H9 (cell line): ENCODE measurements at regions not wholly inside any gene's neighbourhood (a gene's known extent, or its start where the extent isn't known, plus 50 kb on each side); places are given as distances from the start of the nearest gene placed in this dataset.

Experiments
- DNase-seq: peaks from one replicate; pipeline ENCODE4 v3.0.0-alpha.2; 2017
- H2AFZ ChIP-seq: one replicate; pipeline ENCODE4 v1.6.1; 2013; ENCODE audit warnings: mild to moderate bottlenecking, low read length, control low read depth, moderate library complexity
- H2AK5ac ChIP-seq: 2 replicates; pipeline ENCODE4 v1.6.1; 2013; ENCODE audit warnings: low read length, control low read depth, mixed read lengths; ENCODE audit not compliant: insufficient read length
- H2BK120ac ChIP-seq: one replicate; pipeline ENCODE4 v1.6.1; 2013; ENCODE audit warnings: low read depth, mild to moderate bottlenecking, low read length, control low read depth, inconsistent platforms; ENCODE audit not compliant: poor library complexity, severe bottlenecking
- H2BK12ac ChIP-seq: 2 replicates; pipeline ENCODE4 v1.6.1; 2013; ENCODE audit warnings: low read length, control low read depth, mixed read lengths, low read depth; ENCODE audit not compliant: insufficient read length
- H2BK15ac ChIP-seq: 2 replicates; pipeline ENCODE4 v1.6.1; 2013; ENCODE audit warnings: low read depth, low read length, control low read depth
- H2BK20ac ChIP-seq: one replicate; pipeline ENCODE4 v1.6.1; 2013; ENCODE audit warnings: low read depth, mild to moderate bottlenecking, low read length, control low read depth, inconsistent platforms; ENCODE audit not compliant: poor library complexity, severe bottlenecking
- H2BK5ac ChIP-seq: 2 replicates; pipeline ENCODE4 v1.6.1; 2013; ENCODE audit warnings: low read length, control low read depth, mixed read lengths; ENCODE audit not compliant: insufficient read length
- H3K14ac ChIP-seq: 2 replicates; pipeline ENCODE4 v1.6.1; 2013; ENCODE audit warnings: low read length, control low read depth; ENCODE audit not compliant: insufficient read depth
- H3K18ac ChIP-seq: 2 replicates; pipeline ENCODE4 v1.6.1; 2013; ENCODE audit warnings: low read depth, mild to moderate bottlenecking, mixed read lengths, low read length, control low read depth; ENCODE audit not compliant: insufficient read length
- H3K23ac ChIP-seq: 2 replicates; pipeline ENCODE4 v1.6.1; 2013; ENCODE audit warnings: low read length, control low read depth, mixed read lengths, low read depth; ENCODE audit not compliant: insufficient read length
- H3K23me2 ChIP-seq: 2 replicates; pipeline ENCODE4 v1.6.1; 2013; ENCODE audit warnings: low read depth, mild to moderate bottlenecking, mixed read lengths, low read length, control low read depth; ENCODE audit not compliant: insufficient read length, poor library complexity, severe bottlenecking
- H3K27ac ChIP-seq: 2 replicates; pipeline ENCODE4 v1.5.1; 2013; ENCODE audit warnings: low read length, control low read depth, mixed read lengths, low read depth; ENCODE audit not compliant: insufficient read length
- H3K27me3 ChIP-seq: 2 replicates; pipeline ENCODE4 v1.6.1; 2013; ENCODE audit warnings: low read length, control low read depth, inconsistent platforms; ENCODE audit not compliant: insufficient read depth
- H3K4ac ChIP-seq: 2 replicates; pipeline ENCODE4 v1.6.1; 2013; ENCODE audit warnings: low read depth, mild to moderate bottlenecking, control low read depth, inconsistent platforms, low read length, moderate library complexity
- H3K4me1 ChIP-seq: 2 replicates; pipeline ENCODE4 v1.6.1; 2013; ENCODE audit warnings: low read length, control low read depth, inconsistent platforms; ENCODE audit not compliant: insufficient read depth
- H3K4me2 ChIP-seq: 2 replicates; pipeline ENCODE4 v1.6.1; 2013; ENCODE audit warnings: low read length, control low read depth, mixed read lengths; ENCODE audit not compliant: insufficient read length, insufficient read depth
- H3K56ac ChIP-seq: 2 replicates; pipeline ENCODE4 v1.6.1; 2013; ENCODE audit warnings: low read depth, mild to moderate bottlenecking, mixed read lengths, low read length, control low read depth; ENCODE audit not compliant: insufficient read length
- H3K79me1 ChIP-seq: 2 replicates; pipeline ENCODE4 v1.6.1; 2013; ENCODE audit warnings: low read depth, mild to moderate bottlenecking, moderate library complexity, low read length, control low read depth, inconsistent platforms; ENCODE audit not compliant: insufficient read depth, poor library complexity, severe bottlenecking
- H3K79me2 ChIP-seq: 2 replicates; pipeline ENCODE4 v1.6.1; 2013; ENCODE audit warnings: low read length, control low read depth, inconsistent platforms; ENCODE audit not compliant: insufficient read depth
- H3K9ac ChIP-seq: 2 replicates; pipeline ENCODE4 v1.6.1; 2013; ENCODE audit warnings: low read length, control low read depth, mixed read lengths; ENCODE audit not compliant: insufficient read length; ENCODE audit errors: extremely low read depth
- H3K9me3 ChIP-seq: one replicate; pipeline ENCODE4 v1.6.1; 2013; ENCODE audit warnings: low read depth, low read length, inconsistent platforms; ENCODE audit not compliant: control insufficient read depth
- H3T11ph ChIP-seq: one replicate; pipeline ENCODE4 v1.6.1; 2013; ENCODE audit warnings: mild to moderate bottlenecking, low read length, control low read depth, inconsistent platforms
- H4K20me1 ChIP-seq: one replicate; pipeline ENCODE4 v1.6.1; 2013; ENCODE audit not compliant: control insufficient read depth, insufficient read length, insufficient read depth
- H4K5ac ChIP-seq: 2 replicates; pipeline ENCODE4 v1.6.1; 2013; ENCODE audit warnings: low read depth, mild to moderate bottlenecking, mixed read lengths, low read length, control low read depth; ENCODE audit not compliant: insufficient read length
- H4K8ac ChIP-seq: replicated peaks from 2 replicates; pipeline ENCODE4 v1.6.1; 2013; ENCODE audit warnings: low read length, control low read depth, mixed read lengths, low read depth; ENCODE audit not compliant: insufficient read length
- H4K91ac ChIP-seq: 2 replicates; pipeline ENCODE4 v1.6.1; 2013; ENCODE audit warnings: low read depth, mild to moderate bottlenecking, moderate library complexity, mixed read lengths, low read length, control low read depth; ENCODE audit not compliant: insufficient read length
- H3K27ac Mint-ChIP-seq, 3 experiments: 2 replicates in 2 of 3; 3 replicates in 1 of 3; pipeline ENCODE4 v1.8.0; 2020 to 2021; ENCODE audit warnings: mixed read lengths in 3 of 3, mild to moderate bottlenecking in 1 of 3, moderate library complexity in 1 of 3
- H3K27me3 Mint-ChIP-seq: 2 replicates; pipeline ENCODE4 v1.8.0; 2021; ENCODE audit warnings: low read depth, mild to moderate bottlenecking, moderate library complexity, mixed read lengths
- H3K36me3 Mint-ChIP-seq, 3 experiments: 2 replicates in 2 of 3; 3 replicates in 1 of 3; pipeline ENCODE4 v1.8.0; 2020 to 2021; ENCODE audit warnings: low read depth in 3 of 3, mixed read lengths in 3 of 3; ENCODE audit not compliant: insufficient read depth in 1 of 3
- H3K4me1 Mint-ChIP-seq, 2 experiments: 2 replicates each; pipeline ENCODE4 v1.8.0; 2020; ENCODE audit warnings: mixed read lengths in 2 of 2
- H3K4me3 Mint-ChIP-seq, 2 experiments: 2 replicates in 1 of 2; 3 replicates in 1 of 2; pipeline ENCODE4 v1.8.0; 2020 to 2021; ENCODE audit warnings: mild to moderate bottlenecking in 2 of 2, mixed read lengths in 2 of 2, moderate library complexity in 1 of 2
- H3K9me3 Mint-ChIP-seq, 2 experiments: 2 replicates in 1 of 2; 3 replicates in 1 of 2; pipeline ENCODE4 v1.8.0; 2020; ENCODE audit warnings: mild to moderate bottlenecking in 2 of 2, mixed read lengths in 2 of 2, moderate library complexity in 1 of 2
- WGBS: extraction: QIAGEN DNeasy Blood & Tissue Kit; methylation state at CpG from one replicate; pipeline ENCODE4 v1.1.7; 2013; ENCODE audit warnings: missing lambda C conversion rate, low lambda C conversion rate, mixed read lengths; ENCODE audit not compliant: insufficient read length; ENCODE audit errors: extremely low coverage; 5-methylcytosine and 5-hydroxymethylcytosine counted together
- TF ChIP-seq, protein P1 (sequence below): fragments of 200-600 bp; sonication (generic); conservative IDR thresholded peaks from 3 replicates; pipeline ENCODE4 v1.8.0; 2021; ENCODE audit warnings: antibody characterized with exemption, mild to moderate bottlenecking

DNA sequence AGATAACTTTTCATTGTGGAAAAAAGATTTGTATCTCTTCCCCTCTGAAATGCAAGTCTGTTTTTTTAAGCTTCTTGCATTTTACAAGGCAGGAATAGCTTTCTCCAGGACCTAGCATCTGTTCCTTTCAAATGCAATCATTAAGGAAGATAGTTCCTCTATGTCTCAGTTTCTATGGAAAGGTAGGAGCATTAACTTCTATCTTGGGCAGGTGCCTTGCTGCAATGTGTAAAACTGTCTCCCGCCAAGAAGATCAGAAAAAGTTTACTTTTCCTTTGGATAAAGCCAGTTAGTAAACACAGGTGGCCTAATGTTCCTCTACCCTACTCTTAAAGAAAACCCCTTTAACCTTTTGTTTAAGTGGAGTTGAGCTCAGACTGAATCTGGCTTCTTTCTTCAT is 560.6 kb upstream of the CYLC2 start:
- peaks cover 4% of the 10 kb centered on the region; the same call in 1 of the 2 replicates for H3K27me3 ChIP-seq
- H3T11ph ChIP-seq, result no peak overlapping the region
- no peaks in the 10 kb centered on the region for H4K20me1 ChIP-seq
- no peak overlapping the region for H2AFZ ChIP-seq
- H3K14ac ChIP-seq, result no peak overlapping the region
- H3K9ac ChIP-seq, result no peak overlapping the region
- H3K79me2 ChIP-seq, result no peaks in the 10 kb centered on the region
- no peak overlapping the region for H3K18ac ChIP-seq
- no peak overlapping the region for H3K4ac ChIP-seq
- Mint-ChIP-seq H3K27me3 (peaks cover 24% of the 10 kb centered on the region), H3K36me3 (no peaks in the 10 kb centered on the region), H3K4me3 (no peak overlapping the region), H3K9me3 (no peaks in the 10 kb centered on the region), H3K4me1 (peaks cover 19% of the 10 kb centered on the region in 2 experiments), H3K27ac (no peak overlapping the region)
- H3K23ac ChIP-seq, result no peak overlapping the region
- no peak overlapping the region for H4K5ac ChIP-seq
- no peak overlapping the region for H2BK12ac ChIP-seq
- no peak for DNase-seq
- no peak overlapping the region for H2BK120ac ChIP-seq
- H3K56ac ChIP-seq, result no peak overlapping the region
- no peak overlapping the region for H4K91ac ChIP-seq
- H2BK20ac ChIP-seq, result no peak overlapping the region
- no peak overlapping the region for H3K4me2 ChIP-seq
- peaks cover 3% of the 10 kb centered on the region for H3K4me1 ChIP-seq
- no peaks in the 10 kb centered on the region for H3K9me3 ChIP-seq
- TF ChIP-seq, protein P1, sequence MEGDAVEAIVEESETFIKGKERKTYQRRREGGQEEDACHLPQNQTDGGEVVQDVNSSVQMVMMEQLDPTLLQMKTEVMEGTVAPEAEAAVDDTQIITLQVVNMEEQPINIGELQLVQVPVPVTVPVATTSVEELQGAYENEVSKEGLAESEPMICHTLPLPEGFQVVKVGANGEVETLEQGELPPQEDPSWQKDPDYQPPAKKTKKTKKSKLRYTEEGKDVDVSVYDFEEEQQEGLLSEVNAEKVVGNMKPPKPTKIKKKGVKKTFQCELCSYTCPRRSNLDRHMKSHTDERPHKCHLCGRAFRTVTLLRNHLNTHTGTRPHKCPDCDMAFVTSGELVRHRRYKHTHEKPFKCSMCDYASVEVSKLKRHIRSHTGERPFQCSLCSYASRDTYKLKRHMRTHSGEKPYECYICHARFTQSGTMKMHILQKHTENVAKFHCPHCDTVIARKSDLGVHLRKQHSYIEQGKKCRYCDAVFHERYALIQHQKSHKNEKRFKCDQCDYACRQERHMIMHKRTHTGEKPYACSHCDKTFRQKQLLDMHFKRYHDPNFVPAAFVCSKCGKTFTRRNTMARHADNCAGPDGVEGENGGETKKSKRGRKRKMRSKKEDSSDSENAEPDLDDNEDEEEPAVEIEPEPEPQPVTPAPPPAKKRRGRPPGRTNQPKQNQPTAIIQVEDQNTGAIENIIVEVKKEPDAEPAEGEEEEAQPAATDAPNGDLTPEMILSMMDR, result no peak
- H2AK5ac ChIP-seq, result no peak overlapping the region
- WGBS, result no CpG with 5 or more reads among the region's 1 CpG
- H3K23me2 ChIP-seq, result no peaks in the 10 kb centered on the region
- no peak overlapping the region for H2BK5ac ChIP-seq
- no peak overlapping the region for H2BK15ac ChIP-seq
- no peak overlapping the region for H3K27ac ChIP-seq
- H4K8ac ChIP-seq, result no peak overlapping the region
- H3K79me1 ChIP-seq, result no peaks in the 10 kb centered on the region
